ENCODE measurements at regions not wholly inside any gene's neighbourhood (a gene's known extent, or its start where the extent isn't known, plus 50 kb on each side); places are given as distances from the start of the nearest gene placed in this dataset.

- peak; percentile 9 for DNase-seq
These were observed 283.1 kb downstream of the LMX1A start for GRCh38 chr1:165073185-165074007.

GRCh38 chr1:165070675-165071074 lies 285.8 kb downstream of the LMX1A start:
- DNase-seq = no peak

GRCh38 chr1:165069829-165070228 lies 286.7 kb downstream of the LMX1A start:
- no peak for DNase-seq

GRCh38 chr1:165068741-165069140 lies 287.8 kb downstream of the LMX1A start:
- DNase-seq = peak; percentile 10

- no peak for DNase-seq
These were observed 288.7 kb downstream of the LMX1A start for GRCh38 chr1:165067829-165068228.

- DNase-seq = no peak
These were observed 293.1 kb downstream of the LMX1A start for GRCh38 chr1:165063181-165063965.

- DNase-seq = no peak
These were observed 294.2 kb downstream of the LMX1A start for GRCh38 chr1:165062346-165062745.

- DNase-seq = no peak
These were observed 296.2 kb downstream of the LMX1A start for GRCh38 chr1:165060285-165060793.

- DNase-seq = no peak
These were observed 298.6 kb downstream of the LMX1A start for GRCh38 chr1:165057956-165058355.

GRCh38 chr1:165056914-165057313 lies 299.6 kb downstream of the LMX1A start:
- no peak for DNase-seq

GRCh38 chr1:165055581-165055980 lies 300.9 kb downstream of the LMX1A start:
- no peak for DNase-seq

GRCh38 chr1:165054627-165055026 lies 301.9 kb downstream of the LMX1A start:
- no peak for DNase-seq

GRCh38 chr1:165053351-165053750 lies 303.2 kb downstream of the LMX1A start:
- DNase-seq = no peak

- no peak for DNase-seq
These were observed 303.6 kb downstream of the LMX1A start for GRCh38 chr1:165052936-165053335.

- DNase-seq = no peak
These were observed 304.1 kb downstream of the LMX1A start for GRCh38 chr1:165052431-165052830.

- no peak for DNase-seq
These were observed 306.3 kb downstream of the LMX1A start for GRCh38 chr1:165050246-165050645.

GRCh38 chr1:165047994-165048393 lies 308.5 kb downstream of the LMX1A start:
- no peak for DNase-seq

GRCh38 chr1:165045902-165046301 lies 310.6 kb downstream of the LMX1A start:
- DNase-seq = no peak

- no peak for DNase-seq
These were observed 315.9 kb downstream of the LMX1A start for GRCh38 chr1:165040641-165041040.

- DNase-seq = no peak
These were observed 316.5 kb downstream of the LMX1A start for GRCh38 chr1:165039996-165040395.

GRCh38 chr1:165036403-165036802 lies 320.1 kb downstream of the LMX1A start:
- no peak for DNase-seq

GRCh38 chr1:165034136-165034809 lies 322.2 kb downstream of the LMX1A start:
- no peak for DNase-seq

- DNase-seq = no peak
These were observed 325.5 kb downstream of the LMX1A start for GRCh38 chr1:165031001-165031400.

Measured in occipital lobe (tissue), 1 donor.